Ascending aorta (tissue), 2 donors: ENCODE measurements at regions not wholly inside any gene's neighbourhood (a gene's known extent, or its start where the extent isn't known, plus 50 kb on each side); places are given as distances from the start of the nearest gene placed in this dataset.

ENCODE experiments used
- DNase-seq, 2 donors: peaks; one replicate each; pipeline ENCODE4 v3.0.0-alpha.2; 2019; ENCODE audit warnings: low spot score in 2 of 2
- H3K27ac ChIP-seq, 2 donors: fragments of 200-600 bp; sonication (generic); one replicate each; pipeline ENCODE4 v1.5.1; 2016 to 2017; ENCODE audit warnings: mild to moderate bottlenecking in 1 of 2
- H3K27me3 ChIP-seq: fragments of 200-600 bp; sonication (generic); one replicate; pipeline ENCODE4 v1.5.1; 2017
- H3K36me3 ChIP-seq, 2 donors: fragments of 200-600 bp; sonication (generic); one replicate each; pipeline ENCODE4 v1.5.1; 2016
- H3K4me1 ChIP-seq, 2 donors: fragments of 200-600 bp; sonication (generic); one replicate each; pipeline ENCODE4 v1.5.1; 2016 to 2017; ENCODE audit warnings: mild to moderate bottlenecking in 1 of 2
- H3K4me3 ChIP-seq, 2 donors: fragments of 200-600 bp; sonication (generic); one replicate each; pipeline ENCODE4 v1.5.1; 2016 to 2017; ENCODE audit warnings: mild to moderate bottlenecking in 1 of 2
- H3K9me3 ChIP-seq, 2 donors: fragments of 200-600 bp; sonication (generic); one replicate each; pipeline ENCODE4 v1.5.1; 2016
- CTCF ChIP-seq, 3 experiments: fragments of 200-600 bp in 2 of 3; fragments of 450-650 bp in 1 of 3; sonication (generic) in 2 of 3; IDR thresholded peaks; one replicate each; pipeline ENCODE4 v1.5.1; 2016 to 2019; ENCODE audit warnings: antibody characterized with exemption in 3 of 3, mild to moderate bottlenecking in 1 of 3, moderate library complexity in 1 of 3
- intact Hi-C: fragments of 100-400 bp; cut with DNase I; formaldehyde crosslinking; loops from one replicate; pipeline ENCODE4 v1.15.1; 2023

DNA sequence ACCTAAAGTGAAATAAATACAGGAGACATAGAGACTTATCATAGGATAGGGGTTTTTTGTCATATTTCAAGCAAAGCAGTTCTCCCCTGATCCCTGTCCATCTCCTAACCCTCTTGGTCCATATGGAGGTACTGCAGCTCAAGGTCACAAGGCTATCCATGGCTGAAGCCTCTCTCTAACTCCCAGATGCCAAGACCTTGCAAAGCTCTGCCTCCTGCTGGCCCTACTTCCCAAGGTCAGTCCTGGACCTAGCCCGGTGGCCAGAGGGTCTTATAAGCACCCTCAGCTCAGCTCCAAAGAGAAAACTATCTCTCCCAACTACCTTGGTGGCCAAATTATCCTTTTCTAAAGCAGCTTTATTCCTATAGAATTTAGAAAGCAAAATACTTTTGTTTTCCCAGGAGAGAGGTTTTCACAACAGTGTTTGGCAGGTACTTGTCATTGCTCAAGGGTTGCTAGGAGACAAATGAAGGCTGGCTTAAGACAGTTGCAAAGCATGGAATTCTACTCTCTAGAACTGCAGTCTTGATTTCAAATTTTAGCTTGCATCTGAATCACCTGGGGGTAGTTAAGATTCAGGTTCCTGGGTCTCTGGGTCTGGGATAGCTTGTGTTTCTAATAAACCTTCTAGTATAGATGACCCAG is 121.5 kb downstream of the XCL2 start:
- Histone ChIP-seq H3K4me1 (peaks cover 3 to 7% of the 10 kb centered on the region in 2 donors), H3K9me3 (no peaks in the 10 kb centered on the region), H3K4me3 (no peak overlapping the region), H3K27me3 (no peaks in the 10 kb centered on the region), H3K36me3 (no peaks in the 10 kb centered on the region), H3K27ac (no peak overlapping the region)
- TF ChIP-seq CTCF (IDR thresholded peaks at IDR 0.05), result no peak
- intact Hi-C loops, result no loop called here
- no peak for DNase-seq

DNA sequence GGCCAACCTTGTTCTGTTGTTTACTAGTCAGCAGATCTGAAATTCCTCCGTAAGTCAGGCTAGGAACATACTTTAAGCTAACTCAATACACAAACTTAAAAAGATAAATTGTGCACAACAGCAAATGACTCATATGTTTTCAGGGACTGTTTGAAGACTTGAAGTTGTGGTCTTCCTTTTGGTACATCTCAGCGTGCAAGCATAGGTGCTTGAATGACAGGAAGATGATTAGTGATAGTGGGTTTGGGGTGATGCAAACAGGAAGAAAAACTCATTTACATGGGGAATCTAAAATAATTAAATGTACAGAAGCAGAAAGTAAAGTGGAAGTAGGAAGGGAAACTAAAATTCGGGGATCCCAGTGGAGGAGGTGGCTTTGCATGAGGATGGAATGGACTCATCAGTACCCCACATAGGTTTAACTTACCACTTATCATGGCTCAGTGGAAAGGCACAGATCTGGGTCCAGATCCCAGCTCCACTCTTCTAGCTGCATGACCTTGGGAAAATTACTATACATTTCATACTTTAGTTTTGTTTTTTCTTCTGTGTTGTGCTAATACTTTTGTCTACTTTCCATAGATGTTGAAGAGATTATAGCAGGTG is 122.3 kb downstream of the XCL2 start:
- intact Hi-C loops, result no loop called here
- TF ChIP-seq CTCF (IDR thresholded peaks at IDR 0.05), result no peak
- H3K9me3 ChIP-seq, result no peaks in the 10 kb centered on the region
- H3K27me3 ChIP-seq, result no peaks in the 10 kb centered on the region
- no peak overlapping the region for H3K4me3 ChIP-seq
- H3K36me3 ChIP-seq, result no peaks in the 10 kb centered on the region
- DNase-seq, result no peak
- no peak overlapping the region for H3K27ac ChIP-seq
- peaks cover 0 to under 1% of the 10 kb centered on the region in 2 donors for H3K4me1 ChIP-seq

DNA sequence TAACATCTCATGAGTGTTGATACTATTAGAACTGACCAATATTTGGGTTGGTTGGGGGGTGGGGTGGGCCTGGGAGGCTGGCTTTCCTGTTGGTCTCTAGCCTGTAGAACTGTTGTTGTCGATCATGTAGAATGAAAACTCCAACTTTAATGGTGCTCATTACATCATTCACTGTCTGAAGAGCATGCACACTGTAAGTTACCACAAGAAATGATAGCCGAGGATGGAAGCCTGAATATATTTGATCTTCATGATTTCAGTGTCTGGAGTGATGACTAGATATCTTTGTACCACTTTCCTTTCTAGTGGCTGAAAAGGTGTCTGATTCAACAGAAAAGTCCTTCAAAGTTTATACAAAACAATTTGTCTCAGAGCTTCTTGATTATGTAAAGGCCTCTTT is 123.6 kb downstream of the XCL2 start:
- H3K4me3 ChIP-seq, result no peak overlapping the region
- intact Hi-C loops, result no loop called here
- no peaks in the 10 kb centered on the region for H3K9me3 ChIP-seq
- no peaks in the 10 kb centered on the region for H3K36me3 ChIP-seq
- no peaks in the 10 kb centered on the region for H3K4me1 ChIP-seq
- no peak for TF ChIP-seq CTCF (IDR thresholded peaks at IDR 0.05)
- H3K27me3 ChIP-seq, result no peaks in the 10 kb centered on the region
- no peak for DNase-seq
- no peak overlapping the region for H3K27ac ChIP-seq

GRCh38 chr1:168419736-168420135 is 124.1 kb downstream of the XCL2 start:
- Histone ChIP-seq H3K27ac (no peak overlapping the region), H3K9me3 (no peaks in the 10 kb centered on the region), H3K4me3 (no peak overlapping the region), H3K27me3 (no peaks in the 10 kb centered on the region), H3K4me1 (no peaks in the 10 kb centered on the region), H3K36me3 (no peaks in the 10 kb centered on the region)
- no peak for DNase-seq
- intact Hi-C loops, result no loop called here
- no peak for TF ChIP-seq CTCF (IDR thresholded peaks at IDR 0.05)

DNA sequence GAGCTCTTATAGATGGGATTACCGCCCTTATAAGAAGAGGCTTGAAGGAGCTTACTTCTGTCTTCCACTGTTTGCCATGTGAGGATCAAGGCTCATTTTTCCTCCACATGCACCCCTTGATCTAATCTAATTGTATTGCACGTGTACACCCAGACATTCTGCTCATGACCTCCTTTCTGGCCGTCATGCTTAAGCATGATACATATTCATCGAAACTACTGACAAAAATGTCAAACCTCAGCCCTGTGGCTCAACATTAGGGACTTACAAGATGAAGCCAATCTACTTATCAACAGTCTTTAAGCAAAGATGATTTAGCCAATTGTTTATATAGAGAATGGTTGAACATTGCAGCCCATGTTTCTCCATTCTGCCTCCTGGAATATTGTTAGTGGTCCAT is 127.6 kb downstream of the XCL2 start:
- H3K36me3 ChIP-seq, result no peaks in the 10 kb centered on the region
- no peaks in the 10 kb centered on the region for H3K27me3 ChIP-seq
- no peak overlapping the region for H3K27ac ChIP-seq
- TF ChIP-seq CTCF (IDR thresholded peaks at IDR 0.05), result no peak
- DNase-seq, result no peak
- no peak overlapping the region for H3K4me3 ChIP-seq
- H3K9me3 ChIP-seq, result no peaks in the 10 kb centered on the region
- H3K4me1 ChIP-seq, result no peaks in the 10 kb centered on the region
- intact Hi-C loops, result no loop called here
